ENCODE measurements at regions not wholly inside any gene's neighbourhood (a gene's known extent, or its start where the extent isn't known, plus 50 kb on each side); places are given as distances from the start of the nearest gene placed in this dataset.

GRCh38 chr12:63313139-63313538 is 162.1 kb upstream of the AVPR1A start:
- H3K27me3 ChIP-seq (ENCODE audit: control insufficient read depth, insufficient read depth, low read length), result no peaks in the 10 kb centered on the region
- no peak overlapping the region for H3K4ac ChIP-seq (ENCODE audit: low read depth, low read length)
- no peak overlapping the region for H2AK5ac ChIP-seq (ENCODE audit: low read depth, low read length)
- H3K4me2 ChIP-seq (ENCODE audit: low read depth, low read length), result no peak overlapping the region
- dilution Hi-C loops (cut with HindIII; ENCODE audit: low sequenced_read_pairs, unreplicated experiment) (no loop called here), in situ Hi-C loops (cut with MboI; ENCODE audit: low sequenced_read_pairs) (no loop called here), intact Hi-C loops (cut with micrococcal nuclease) (no loop called here)
- H3K36me3 ChIP-seq (ENCODE audit: control insufficient read depth, insufficient read depth, low read length), result no peaks in the 10 kb centered on the region
- ChIA-PET CTCF (no interaction called here), POLR2A (ENCODE audit: unreplicated experiment) (no interaction called here)
- H3K79me1 ChIP-seq (ENCODE audit: low read depth in 1 of 2, low read length in 2 of 2), result no peaks in the 10 kb centered on the region
- no peaks in the 10 kb centered on the region for H3K9me1 ChIP-seq (ENCODE audit: insufficient read depth, low read length)
- no peak overlapping the region for H3K18ac ChIP-seq (ENCODE audit: low read depth, low read length)
- no peak overlapping the region for H3K27ac ChIP-seq (ENCODE audit: insufficient read depth, low read length)
- TF ChIP-seq, protein P1, sequence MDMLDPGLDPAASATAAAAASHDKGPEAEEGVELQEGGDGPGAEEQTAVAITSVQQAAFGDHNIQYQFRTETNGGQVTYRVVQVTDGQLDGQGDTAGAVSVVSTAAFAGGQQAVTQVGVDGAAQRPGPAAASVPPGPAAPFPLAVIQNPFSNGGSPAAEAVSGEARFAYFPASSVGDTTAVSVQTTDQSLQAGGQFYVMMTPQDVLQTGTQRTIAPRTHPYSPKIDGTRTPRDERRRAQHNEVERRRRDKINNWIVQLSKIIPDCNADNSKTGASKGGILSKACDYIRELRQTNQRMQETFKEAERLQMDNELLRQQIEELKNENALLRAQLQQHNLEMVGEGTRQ (IDR thresholded peaks at IDR 0.05; ENCODE audit: low read depth, low read length), result no peak
- no peak for TF ChIP-seq SMC3 (IDR thresholded peaks at IDR 0.05; ENCODE audit: low read depth, low read length)
- no peak for TF ChIP-seq BHLHE40 (IDR thresholded peaks at IDR 0.05; ENCODE audit: low read depth, low read length)
- TF ChIP-seq POLR2A (IDR thresholded peaks at IDR 0.05; ENCODE audit: low read depth, low read length), result no peak
- TF ChIP-seq, protein P2, sequence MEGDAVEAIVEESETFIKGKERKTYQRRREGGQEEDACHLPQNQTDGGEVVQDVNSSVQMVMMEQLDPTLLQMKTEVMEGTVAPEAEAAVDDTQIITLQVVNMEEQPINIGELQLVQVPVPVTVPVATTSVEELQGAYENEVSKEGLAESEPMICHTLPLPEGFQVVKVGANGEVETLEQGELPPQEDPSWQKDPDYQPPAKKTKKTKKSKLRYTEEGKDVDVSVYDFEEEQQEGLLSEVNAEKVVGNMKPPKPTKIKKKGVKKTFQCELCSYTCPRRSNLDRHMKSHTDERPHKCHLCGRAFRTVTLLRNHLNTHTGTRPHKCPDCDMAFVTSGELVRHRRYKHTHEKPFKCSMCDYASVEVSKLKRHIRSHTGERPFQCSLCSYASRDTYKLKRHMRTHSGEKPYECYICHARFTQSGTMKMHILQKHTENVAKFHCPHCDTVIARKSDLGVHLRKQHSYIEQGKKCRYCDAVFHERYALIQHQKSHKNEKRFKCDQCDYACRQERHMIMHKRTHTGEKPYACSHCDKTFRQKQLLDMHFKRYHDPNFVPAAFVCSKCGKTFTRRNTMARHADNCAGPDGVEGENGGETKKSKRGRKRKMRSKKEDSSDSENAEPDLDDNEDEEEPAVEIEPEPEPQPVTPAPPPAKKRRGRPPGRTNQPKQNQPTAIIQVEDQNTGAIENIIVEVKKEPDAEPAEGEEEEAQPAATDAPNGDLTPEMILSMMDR (conservative IDR thresholded peaks at IDR 0.05; ENCODE audit: low read depth, low read length), result no peak
- TF ChIP-seq, protein P3, sequence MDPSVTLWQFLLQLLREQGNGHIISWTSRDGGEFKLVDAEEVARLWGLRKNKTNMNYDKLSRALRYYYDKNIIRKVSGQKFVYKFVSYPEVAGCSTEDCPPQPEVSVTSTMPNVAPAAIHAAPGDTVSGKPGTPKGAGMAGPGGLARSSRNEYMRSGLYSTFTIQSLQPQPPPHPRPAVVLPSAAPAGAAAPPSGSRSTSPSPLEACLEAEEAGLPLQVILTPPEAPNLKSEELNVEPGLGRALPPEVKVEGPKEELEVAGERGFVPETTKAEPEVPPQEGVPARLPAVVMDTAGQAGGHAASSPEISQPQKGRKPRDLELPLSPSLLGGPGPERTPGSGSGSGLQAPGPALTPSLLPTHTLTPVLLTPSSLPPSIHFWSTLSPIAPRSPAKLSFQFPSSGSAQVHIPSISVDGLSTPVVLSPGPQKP (IDR thresholded peaks at IDR 0.05; ENCODE audit: borderline replicate concordance, low read depth, low read length), result no peak
- TF ChIP-seq CHD1 (IDR thresholded peaks at IDR 0.05; ENCODE audit: low read depth, low read length), result no peak
- no peak for TF ChIP-seq RAD21 (IDR thresholded peaks at IDR 0.05; ENCODE audit: low read length)
- no peak for TF ChIP-seq MAFK (IDR thresholded peaks at IDR 0.05; ENCODE audit: low read depth, low read length)
- no peak for TF ChIP-seq MAZ (IDR thresholded peaks at IDR 0.05; ENCODE audit: borderline replicate concordance, low read depth, low read length)
- no peak for TF ChIP-seq FOS (IDR thresholded peaks at IDR 0.05; ENCODE audit: low read depth, low read length)
- no peak for TF ChIP-seq RCOR1 (IDR thresholded peaks at IDR 0.05; ENCODE audit: insufficient replicate concordance, low read length)
- H4K20me1 ChIP-seq (ENCODE audit: insufficient read depth, low read length), result no peaks in the 10 kb centered on the region
- H3K9me3 ChIP-seq (ENCODE audit: control insufficient read depth, insufficient read depth, low read length), result no peaks in the 10 kb centered on the region
- no CpG with 5 or more reads among the region's 3 CpGs for WGBS, 2 experiments (ENCODE audit: extremely low coverage in 2 of 2, insufficient read length in 1 of 2)
- no peak overlapping the region for H2BK20ac ChIP-seq (ENCODE audit: low read depth, low read length)
- no peak overlapping the region for H2BK120ac ChIP-seq (ENCODE audit: low read depth, low read length)
- no peak overlapping the region for H2AFZ ChIP-seq (replicated peaks; ENCODE audit: low read length, poor library complexity)
- no peak overlapping the region for H2AK9ac ChIP-seq (replicated peaks; ENCODE audit: low read depth, low read length, poor library complexity)
- H3K9ac ChIP-seq (ENCODE audit: low read depth, low read length), result no peak overlapping the region
- ATAC-seq (ENCODE audit: low read depth), result no peak
- H3K4me3 ChIP-seq (ENCODE audit: insufficient read depth, low read depth, low read length), result no peak overlapping the region
- no peak overlapping the region for H3K14ac ChIP-seq (replicated peaks; ENCODE audit: low read depth, low read length)
- H3K23ac ChIP-seq (ENCODE audit: low read depth, low read length), result no peak overlapping the region
- H3K56ac ChIP-seq (ENCODE audit: extremely low read depth, insufficient read depth, low read length), result no peak overlapping the region
- H4K91ac ChIP-seq (ENCODE audit: insufficient read depth, low read depth, low read length), result no peak overlapping the region
- no peak overlapping the region for H4K8ac ChIP-seq (ENCODE audit: low read depth in 2 of 2, low read length in 2 of 2)
- no peak for DNase-seq
- BruUV-seq (replicated peaks), result no TSS peak
- H3K4me1 ChIP-seq (ENCODE audit: control insufficient read depth, insufficient read depth, low read length), result no peaks in the 10 kb centered on the region
- no peak overlapping the region for H4K5ac ChIP-seq (ENCODE audit: low read depth, low read length)
- H2BK15ac ChIP-seq (ENCODE audit: low read depth, low read length), result no peak overlapping the region
- H2BK5ac ChIP-seq (ENCODE audit: low read depth, low read length, poor library complexity, severe bottlenecking), result no peak overlapping the region
